ENCODE measurements at regions not wholly inside any gene's neighbourhood (a gene's known extent, or its start where the extent isn't known, plus 50 kb on each side); places are given as distances from the start of the nearest gene placed in this dataset.

- Histone ChIP-seq H3K4me3 (no peak overlapping the region), H3K36me3 (no peaks in the 10 kb centered on the region), H3K9me3 (no peaks in the 10 kb centered on the region), H3K27me3 (peaks cover 0 to 3% (median 0%) of the 10 kb centered on the region in 4 donors), H3K27ac (replicated peaks in 1 of 4) (no peak overlapping the region), H3K4me1 (no peaks in the 10 kb centered on the region)
- intact Hi-C loops (cut with DNase I) = no loop called here
- 83% methylated on average over 2 of the region's 2 CpGs for WGBS
- DNase-seq (ENCODE audit: extremely low spot score) = peak; percentile 29
- TF ChIP-seq POLR2AphosphoS5 (IDR thresholded peaks at IDR 0.05) = no peak
These were observed 380.6 kb downstream of the TLE4 start for GRCh38 chr9:79952401-79952800.

- Histone ChIP-seq H3K27ac (replicated peaks in 1 of 4) (no peak overlapping the region), H3K9me3 (no peaks in the 10 kb centered on the region), H3K27me3 (no peaks in the 10 kb centered on the region), H3K36me3 (no peaks in the 10 kb centered on the region), H3K4me1 (peaks cover 0 to 15% (median 8%) of the 10 kb centered on the region in 4 donors), H3K4me3 (no peak overlapping the region)
- intact Hi-C loops (cut with DNase I) = no loop called here
- no peak for DNase-seq (ENCODE audit: extremely low spot score)
- TF ChIP-seq CTCF (IDR thresholded peaks at IDR 0.05) (no peak), POLR2AphosphoS5 (IDR thresholded peaks at IDR 0.05) (no peak), POLR2A (IDR thresholded peaks at IDR 0.05; ENCODE audit: low read depth) (no peak), EP300 (IDR thresholded peaks at IDR 0.05) (no peak)
- 37% methylated on average over 2 of the region's 2 CpGs for WGBS
These were observed 374.9 kb downstream of the TLE4 start for GRCh38 chr9:79946712-79947111.

GRCh38 chr9:79945495-79945894 is 373.7 kb downstream of the TLE4 start:
- TF ChIP-seq EP300 (IDR thresholded peaks at IDR 0.05) (no peak), POLR2A (IDR thresholded peaks at IDR 0.05; ENCODE audit: low read depth) (no peak), CTCF (IDR thresholded peaks at IDR 0.05) (no peak), POLR2AphosphoS5 (IDR thresholded peaks at IDR 0.05) (no peak)
- DNase-seq (ENCODE audit: extremely low spot score) = no peak
- no peaks in the 10 kb centered on the region for H3K27me3 ChIP-seq
- peaks cover 1 to 15% (median 8%) of the 10 kb centered on the region in 4 donors for H3K4me1 ChIP-seq
- H3K9me3 ChIP-seq = no peaks in the 10 kb centered on the region
- no peaks in the 10 kb centered on the region for H3K36me3 ChIP-seq
- intact Hi-C loops (cut with DNase I) = no loop called here
- no peak overlapping the region for H3K27ac ChIP-seq (replicated peaks in 1 of 4)
- no peak overlapping the region for H3K4me3 ChIP-seq

GRCh38 chr9:79945016-79945415 is 373.3 kb downstream of the TLE4 start:
- WGBS = 41% methylated on average over 1 of the region's 1 CpG
- no peaks in the 10 kb centered on the region for H3K27me3 ChIP-seq
- H3K36me3 ChIP-seq = no peaks in the 10 kb centered on the region
- H3K4me1 ChIP-seq = peaks cover 5 to 15% (median 8%) of the 10 kb centered on the region in 4 donors
- no peak overlapping the region for H3K27ac ChIP-seq (replicated peaks in 1 of 4)
- TF ChIP-seq EP300 (IDR thresholded peaks at IDR 0.05) (no peak), CTCF (IDR thresholded peaks at IDR 0.05) (no peak)
- H3K9me3 ChIP-seq = no peaks in the 10 kb centered on the region
- intact Hi-C loops (cut with DNase I) = no loop called here
- no peak overlapping the region for H3K4me3 ChIP-seq
- DNase-seq (ENCODE audit: extremely low spot score) = no peak

GRCh38 chr9:79940919-79941318 is 369.2 kb downstream of the TLE4 start:
- no peak for DNase-seq (ENCODE audit: extremely low spot score)
- Histone ChIP-seq H3K27ac (replicated peaks in 1 of 4) (no peak overlapping the region), H3K27me3 (no peaks in the 10 kb centered on the region), H3K36me3 (no peaks in the 10 kb centered on the region), H3K4me3 (no peak overlapping the region), H3K4me1 (peaks cover 0 to 6% (median 2%) of the 10 kb centered on the region in 4 donors), H3K9me3 (no peaks in the 10 kb centered on the region)
- intact Hi-C loops (cut with DNase I) = no loop called here
- 69% methylated on average over 6 of the region's 6 CpGs for WGBS
- no peak for TF ChIP-seq POLR2AphosphoS5 (IDR thresholded peaks at IDR 0.05)
- no peak for TF ChIP-seq POLR2A (IDR thresholded peaks at IDR 0.05; ENCODE audit: low read depth)
- TF ChIP-seq EP300 (IDR thresholded peaks at IDR 0.05) = no peak
- TF ChIP-seq CTCF (IDR thresholded peaks at IDR 0.05) = no peak
